HG03025 (cell line): ENCODE measurements at regions not wholly inside any gene's neighbourhood (a gene's known extent, or its start where the extent isn't known, plus 50 kb on each side); places are given as distances from the start of the nearest gene placed in this dataset.
"Not testable (repeated sequence)": the region's sequence is repeated elsewhere in the genome, so short reads cannot be mapped to it uniquely, and the experiment has no call there.

Source experiments
- ATAC-seq: cut with Tn5 transposase; IDR thresholded peaks from one replicate; pipeline ENCODE4 v1.9.1; 2021; ENCODE audit warnings: mild to moderate bottlenecking, moderate library complexity; ENCODE audit not compliant: unreplicated experiment, low FRiP score

DNA sequence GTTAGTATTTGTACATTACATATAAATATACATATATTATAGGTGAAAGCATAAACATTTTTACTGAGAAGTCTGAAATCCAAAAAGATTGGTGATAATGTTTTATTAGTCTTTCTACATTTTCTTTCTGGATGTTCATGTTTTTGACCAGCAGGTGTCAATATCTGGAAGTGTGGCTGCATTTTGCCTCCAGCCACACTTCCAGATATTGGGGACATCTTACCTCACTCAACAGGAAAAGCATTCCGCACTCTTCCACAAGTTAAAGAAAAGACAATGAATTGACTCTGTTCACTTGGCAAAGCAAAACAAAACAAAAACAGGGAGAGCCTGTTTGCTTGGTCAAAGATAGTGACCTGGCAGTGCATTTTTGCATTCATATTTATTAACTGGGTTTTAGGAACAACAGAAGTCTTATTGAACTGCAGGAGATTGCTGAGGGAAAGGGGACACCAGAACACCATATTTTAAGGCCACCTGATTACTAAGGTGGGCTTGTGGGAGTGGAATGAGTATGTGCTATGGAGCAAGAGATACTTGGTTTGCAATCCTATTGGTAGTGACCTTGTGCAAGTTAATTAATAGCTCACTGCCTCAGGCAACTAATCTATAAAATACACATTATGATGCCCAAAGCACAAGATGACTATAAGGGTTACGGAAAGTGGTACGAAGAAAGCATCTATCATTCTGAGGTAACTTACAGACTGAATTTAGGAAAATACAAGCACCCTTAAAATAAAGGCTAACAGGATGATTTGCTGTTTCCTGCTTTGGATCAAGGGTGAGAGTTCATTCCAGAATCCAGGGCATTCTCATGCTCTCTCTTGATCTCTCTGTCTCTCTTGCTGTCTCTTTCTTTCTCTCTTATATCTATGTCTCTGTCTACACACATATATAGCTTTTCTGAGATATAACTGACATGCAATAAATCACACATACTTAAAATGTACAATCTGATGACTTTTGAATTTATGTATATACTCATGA lies 389.9 kb upstream of the EMCN start:
- no peak for ATAC-seq

DNA sequence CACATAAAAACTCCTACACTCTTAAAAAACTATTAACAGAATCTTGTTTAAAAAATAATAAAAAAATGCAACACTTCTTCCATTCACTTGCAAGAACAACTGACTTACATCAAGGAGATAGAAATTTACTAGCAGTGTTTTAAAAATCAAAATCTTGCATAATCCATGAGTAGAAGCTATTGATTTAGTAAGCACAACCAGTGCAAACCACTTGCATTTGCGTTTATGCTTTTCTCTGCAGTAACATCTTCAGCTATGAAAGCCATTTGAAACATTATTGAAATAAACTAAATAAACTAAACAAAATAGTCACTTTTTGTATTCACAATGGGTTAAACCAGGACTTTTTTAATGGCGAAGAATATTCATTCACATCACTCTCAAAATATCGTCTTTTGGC lies 389.2 kb upstream of the EMCN start:
- no peak for ATAC-seq

DNA sequence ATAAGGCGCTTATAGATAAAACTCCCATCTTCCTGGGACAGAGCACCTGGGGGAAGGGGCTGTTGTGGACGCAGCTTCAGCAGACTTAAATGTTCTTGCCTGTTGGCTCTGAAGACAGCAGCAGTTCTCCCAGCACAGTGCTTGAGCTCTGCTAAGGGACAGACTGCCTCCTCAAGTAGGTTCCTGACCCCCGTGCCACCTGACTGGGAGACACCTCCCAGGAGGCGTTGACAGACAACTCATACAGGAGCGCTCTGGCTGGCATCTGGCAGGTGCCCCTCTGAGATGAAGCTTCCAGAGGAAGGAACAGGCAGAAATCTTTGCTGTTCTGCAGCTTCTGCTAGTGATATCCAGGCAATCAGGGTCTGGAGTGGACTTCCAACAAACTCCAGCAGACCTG lies 383.1 kb upstream of the EMCN start:
- not testable (repeated sequence) for ATAC-seq

DNA sequence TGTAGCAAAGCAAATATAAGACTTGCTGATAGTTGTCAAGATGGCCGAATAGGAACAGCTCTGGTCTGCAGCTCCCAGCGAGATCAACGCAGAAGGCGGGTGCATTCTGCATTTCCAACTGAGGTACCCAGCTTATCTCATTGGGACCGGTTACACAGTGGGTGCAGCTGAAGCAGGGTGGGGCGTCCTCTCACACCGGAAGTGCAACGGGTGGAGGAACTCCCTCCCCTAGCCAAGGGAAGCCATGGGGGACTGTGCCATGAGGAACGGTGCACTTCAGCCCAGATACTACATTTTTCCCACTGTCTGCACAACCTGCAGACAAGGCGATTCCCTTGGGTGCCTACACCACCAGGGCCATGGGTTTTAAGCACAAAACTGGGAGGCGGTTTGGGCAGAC lies 382.3 kb upstream of the EMCN start:
- ATAC-seq = no peak

DNA sequence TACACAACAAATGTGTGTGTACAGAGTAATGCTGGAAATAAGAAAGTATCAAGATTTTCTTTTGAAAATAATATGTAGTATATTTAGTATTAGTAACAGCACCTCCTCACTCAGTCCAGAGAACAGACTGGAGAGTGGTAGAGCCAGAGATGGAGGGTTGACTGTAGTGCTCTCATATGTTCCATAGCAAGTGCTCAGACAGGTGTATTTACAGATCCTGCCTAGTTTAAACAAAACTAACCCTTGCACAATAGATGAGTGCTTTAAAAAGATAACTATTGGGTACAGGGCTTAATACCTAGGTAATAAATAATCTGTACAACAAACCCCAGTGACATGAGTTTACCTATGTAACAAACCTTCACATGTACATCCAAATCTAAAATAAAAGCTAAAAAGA lies 381.0 kb upstream of the EMCN start:
- ATAC-seq = no peak

DNA sequence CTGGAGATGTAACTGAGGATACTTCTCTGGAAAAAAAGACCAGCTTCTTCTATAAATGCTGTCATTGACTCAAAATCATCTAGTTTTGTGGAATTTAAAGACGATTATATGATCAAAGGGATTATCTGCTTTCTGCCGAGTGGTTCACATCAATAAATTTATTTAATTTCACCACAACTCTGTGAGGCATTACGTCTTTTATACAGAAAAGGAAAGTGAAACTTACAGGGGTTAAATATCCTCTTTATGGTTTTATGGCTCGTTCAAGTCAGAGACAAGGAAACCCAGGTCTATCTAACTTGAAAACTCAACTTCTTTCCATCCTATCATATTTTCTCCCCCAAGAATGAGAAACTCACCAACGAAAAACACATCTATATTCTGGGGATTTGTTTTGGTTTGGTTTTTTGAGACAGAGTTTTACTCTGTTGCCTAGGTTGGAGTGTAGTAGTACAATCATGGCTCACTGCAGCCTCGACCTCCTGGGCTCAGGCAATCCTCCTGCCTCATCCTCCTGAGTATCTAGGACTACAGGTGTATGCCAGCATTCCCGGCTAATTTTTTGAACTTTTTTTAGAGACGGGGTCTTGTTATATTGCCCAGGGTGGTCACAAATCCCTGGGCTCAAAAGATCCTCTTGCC lies 377.9 kb upstream of the EMCN start:
- peak; percentile 74 for ATAC-seq

DNA sequence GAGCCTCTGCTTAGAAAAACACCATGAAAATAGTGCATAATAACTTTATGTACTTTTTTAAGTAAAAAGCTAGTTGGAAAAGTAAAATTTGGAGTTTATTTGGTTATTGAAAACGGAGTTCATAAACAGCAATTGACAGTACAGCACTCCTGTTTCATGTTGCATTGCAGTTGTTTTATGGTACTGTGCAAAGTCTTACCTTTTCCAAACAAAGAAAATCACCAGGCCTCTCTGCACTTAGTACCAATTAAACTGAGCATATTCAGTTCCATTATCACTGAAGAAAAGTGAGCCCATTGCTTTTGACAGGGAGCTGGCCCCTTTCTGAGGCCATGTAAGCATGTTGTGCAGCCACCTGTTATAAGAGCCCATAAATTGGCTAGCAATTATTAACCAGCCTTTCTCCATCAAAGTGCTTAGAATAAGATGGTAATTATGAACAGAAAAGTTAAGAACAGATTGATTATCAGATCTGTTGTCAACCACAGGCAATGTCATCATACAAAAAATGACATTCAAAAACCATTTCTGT lies 376.6 kb upstream of the EMCN start:
- ATAC-seq = no peak

DNA sequence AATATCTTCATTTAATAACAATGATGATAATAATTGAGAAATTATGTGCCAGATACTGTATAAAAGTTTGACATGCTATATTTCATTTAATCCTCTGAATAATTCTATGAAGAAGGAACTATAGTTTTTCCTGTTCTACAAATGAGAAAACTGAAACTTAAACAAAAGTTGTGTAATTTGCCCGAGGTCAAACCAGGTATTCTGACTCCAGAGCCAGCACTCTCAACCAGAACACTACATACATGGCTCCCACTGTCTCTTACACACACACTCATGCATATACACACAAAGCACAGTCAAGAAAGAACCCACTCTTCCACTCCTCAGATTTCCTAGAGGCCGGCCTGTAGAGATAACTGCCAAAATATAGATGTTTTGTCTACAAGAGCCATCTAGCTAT lies 374.0 kb upstream of the EMCN start:
- no peak for ATAC-seq

DNA sequence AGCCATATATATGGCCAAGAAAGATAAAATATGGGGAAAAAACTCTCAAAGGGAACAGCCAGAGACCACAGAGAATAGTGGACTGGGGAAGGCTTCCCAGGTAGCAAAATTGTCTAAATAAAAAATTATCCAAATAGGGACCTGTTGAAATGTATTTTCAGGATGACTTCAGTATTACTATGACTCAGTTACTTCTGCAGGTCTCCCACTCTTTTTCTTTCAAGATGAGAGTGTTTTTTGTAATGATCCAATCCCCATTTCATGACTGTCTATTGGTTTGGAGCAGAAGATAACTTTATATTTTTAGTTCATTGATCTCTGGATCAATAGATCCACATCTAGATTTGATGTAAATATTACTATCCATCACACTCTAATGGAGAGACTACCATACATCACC lies 372.1 kb upstream of the EMCN start:
- no peak for ATAC-seq

DNA sequence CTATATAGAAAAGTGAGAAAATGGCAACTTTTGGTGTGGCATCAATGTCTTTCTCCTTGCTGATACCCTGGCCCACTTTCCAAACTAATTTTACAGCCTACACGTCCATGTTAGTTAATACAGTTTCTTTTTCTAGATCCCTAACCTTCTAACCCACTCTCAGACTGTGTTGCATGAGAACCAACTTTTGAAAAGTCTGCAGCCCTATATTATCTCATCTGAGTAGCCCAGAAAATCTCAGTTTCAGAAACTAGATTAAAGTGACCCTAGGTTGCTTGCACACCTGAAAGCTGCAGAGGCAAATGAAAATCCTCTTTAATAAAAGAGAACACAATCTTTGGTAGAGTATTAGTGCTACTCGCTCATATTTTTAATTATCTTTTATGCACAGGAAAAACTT lies 371.6 kb upstream of the EMCN start:
- ATAC-seq = peak; percentile 96

DNA sequence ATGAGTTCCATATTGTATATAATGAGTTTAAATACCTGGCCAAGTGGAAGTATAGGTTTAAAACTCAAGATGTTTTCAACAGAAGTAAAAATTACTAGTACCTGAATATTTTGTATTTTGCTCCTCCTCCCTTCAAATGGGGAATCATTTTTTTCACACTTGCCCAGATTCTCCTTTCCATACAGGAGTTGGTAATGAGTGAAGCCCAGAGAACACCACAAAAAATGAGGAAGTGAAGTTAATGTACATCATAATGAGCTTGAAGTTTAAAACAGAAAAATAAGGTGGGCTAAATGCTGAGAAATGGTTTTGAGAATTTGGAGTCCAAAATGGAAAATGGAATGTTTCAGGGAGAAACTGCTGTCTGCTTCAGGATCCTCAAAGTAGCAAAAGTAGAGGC lies 364.8 kb upstream of the EMCN start:
- ATAC-seq = no peak

DNA sequence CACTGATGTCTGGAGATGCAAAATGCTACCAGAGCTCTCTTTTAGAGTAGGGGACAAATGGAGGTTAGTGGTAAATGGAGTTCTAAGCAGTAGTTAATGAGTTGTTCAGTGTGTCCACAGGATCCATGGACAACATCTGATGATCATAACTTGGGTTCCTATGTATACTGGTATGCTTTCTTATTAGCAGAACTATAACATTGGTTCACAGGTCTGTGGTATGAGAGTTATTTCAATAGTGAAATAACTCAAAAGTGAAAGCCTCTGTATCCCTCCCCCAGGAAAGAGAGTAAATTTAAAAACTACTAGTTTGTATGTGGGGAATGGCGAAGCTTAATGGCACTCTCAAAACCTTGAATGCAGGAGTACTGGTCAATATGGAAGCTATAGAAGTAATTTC lies 363.5 kb upstream of the EMCN start:
- ATAC-seq = no peak

DNA sequence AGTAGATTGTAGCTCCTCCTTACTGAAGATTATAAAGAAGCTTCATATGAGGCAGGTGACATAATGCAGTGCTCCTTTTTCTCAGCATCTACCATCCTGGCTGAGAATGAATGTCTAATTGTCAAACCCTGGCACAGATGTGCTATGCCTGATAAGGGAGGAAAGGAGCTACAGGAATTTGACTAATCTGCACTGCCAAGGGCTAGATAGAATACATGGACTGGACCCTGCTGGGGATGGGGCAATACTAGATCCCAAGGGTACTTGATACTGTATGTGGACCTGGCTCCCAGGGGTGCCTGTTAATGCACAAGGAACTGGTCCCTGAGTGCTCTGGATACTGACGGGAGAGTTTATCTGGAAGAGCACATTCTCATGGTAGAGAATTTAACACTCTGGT lies 362.2 kb upstream of the EMCN start:
- ATAC-seq = no peak

DNA sequence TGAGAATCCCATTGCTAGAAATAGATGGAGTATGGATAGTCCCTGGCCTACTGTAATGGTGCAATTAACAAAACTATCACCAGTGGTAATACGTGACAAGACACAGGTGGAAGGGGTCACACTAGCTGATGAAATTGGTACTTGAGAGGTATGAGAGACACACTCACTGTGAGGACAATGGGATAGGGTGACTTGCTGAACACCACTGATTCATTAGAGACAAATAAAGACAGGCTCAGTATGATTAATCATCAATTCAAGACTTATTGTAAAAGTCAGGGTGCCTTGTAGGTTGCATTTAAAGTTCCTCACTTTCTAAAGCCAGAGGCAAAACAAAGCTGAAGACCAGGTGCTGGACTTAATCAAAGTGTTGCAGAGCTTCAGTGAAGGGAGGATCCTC lies 361.6 kb upstream of the EMCN start:
- no peak for ATAC-seq

DNA sequence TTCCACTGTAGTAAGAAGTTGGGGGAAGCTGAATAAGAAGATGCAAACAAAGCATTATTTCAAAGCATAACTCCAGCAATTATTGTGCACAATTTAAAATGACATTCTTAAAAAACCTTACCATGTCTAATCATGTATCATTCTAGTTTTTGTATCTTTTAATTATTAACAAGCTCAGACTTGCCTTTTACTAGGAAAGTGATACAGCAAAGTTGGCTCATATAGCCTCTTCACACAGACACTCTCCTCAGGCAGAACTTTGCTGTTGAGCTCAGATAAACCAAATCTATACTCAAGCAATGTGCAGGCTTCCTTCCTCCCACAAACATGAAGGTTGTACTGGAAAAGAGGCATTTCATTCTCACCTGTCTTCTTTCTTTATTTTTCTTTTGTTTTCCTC lies 358.7 kb upstream of the EMCN start:
- ATAC-seq = no peak

DNA sequence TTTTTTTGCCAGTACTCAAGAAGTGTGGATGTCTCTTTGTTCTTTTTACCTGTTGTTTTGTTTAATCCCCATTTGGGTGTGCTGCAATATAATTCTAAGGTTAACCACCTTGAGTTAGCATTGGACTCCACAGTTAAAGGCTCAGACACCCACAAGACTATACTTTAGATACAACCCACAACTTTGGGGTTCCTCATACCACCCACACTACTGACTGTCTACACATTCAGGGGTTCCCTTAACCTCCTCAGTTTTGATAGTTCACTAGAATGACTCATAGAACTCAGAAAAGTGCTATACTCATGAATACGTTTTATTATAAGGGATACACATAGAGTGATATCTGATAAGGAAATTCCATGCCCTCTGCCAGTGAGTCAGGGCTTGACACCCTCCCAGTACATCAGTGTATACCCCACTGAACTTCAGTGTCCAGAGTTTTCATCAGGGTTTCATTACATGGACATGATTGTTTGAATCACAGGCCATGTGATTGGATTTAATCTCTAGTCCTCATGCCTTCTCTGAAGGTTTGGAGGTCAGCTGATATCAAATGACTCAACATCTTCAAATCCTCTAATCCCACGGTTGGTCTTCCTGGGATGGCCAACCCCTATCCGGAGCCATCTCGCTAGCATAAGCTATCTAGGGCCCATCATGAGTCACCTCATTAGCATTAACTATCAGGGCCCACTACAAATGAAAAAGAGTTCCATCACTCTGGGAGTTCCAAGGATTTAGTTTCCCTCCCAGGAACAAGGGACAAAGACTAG lies 357.7 kb upstream of the EMCN start:
- no peak for ATAC-seq

DNA sequence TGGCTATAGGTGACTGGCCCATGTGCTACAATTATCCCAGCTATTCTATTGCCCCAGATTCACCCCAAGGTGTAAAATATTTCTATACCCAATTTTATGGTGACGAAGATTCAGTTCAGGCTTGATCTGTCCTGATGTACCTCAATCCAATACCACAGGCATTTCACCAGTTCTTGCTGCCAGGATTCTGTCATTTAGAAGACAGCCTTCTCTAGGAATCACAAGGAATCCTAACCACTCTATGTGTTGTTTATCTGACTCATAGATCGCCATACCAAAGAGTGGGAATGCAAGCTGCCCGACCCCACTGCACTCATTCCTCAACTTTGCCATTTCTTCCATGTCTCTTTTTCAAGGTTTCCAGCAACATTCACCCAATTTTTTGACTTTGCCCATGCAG lies 355.0 kb upstream of the EMCN start:
- ATAC-seq = no peak

DNA sequence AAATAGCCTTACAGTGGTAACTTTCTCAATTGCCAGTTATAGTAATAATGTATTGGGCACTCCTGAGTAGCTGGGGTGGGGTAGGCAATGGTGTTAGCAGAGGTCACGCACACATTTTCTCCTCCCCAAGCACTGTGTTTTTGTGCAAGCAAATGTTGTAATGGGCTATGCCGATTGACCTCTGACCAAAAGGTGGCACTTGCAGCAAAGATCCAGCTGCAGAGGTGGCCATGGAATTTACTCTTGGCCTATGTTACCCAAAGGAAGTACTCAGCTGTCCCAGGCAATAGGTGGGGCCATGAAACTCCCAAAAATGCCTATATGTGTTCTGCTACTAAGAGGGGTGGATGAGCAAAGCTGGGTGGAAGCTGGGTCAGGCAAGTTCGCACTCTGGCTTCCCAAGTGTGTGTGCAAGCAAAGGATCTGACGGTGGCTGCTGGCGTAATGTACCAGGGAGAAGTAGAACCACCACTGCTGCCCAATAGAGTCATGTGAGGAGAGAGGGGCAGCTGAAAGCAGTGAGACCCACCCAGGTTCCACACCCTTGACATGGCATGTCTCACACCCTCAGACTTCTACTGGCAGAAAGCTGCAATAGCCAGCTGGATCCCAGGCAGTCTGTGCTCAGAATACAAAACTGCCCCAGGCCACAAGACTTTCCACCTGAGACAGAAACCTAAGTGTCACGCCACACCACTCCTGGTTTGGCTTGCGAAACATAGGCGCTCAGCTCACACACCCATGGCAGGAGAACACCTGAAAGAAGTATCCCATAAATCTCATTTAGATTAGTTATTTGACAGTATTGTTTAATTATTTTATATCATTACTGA lies 353.3 kb upstream of the EMCN start:
- ATAC-seq = no peak

DNA sequence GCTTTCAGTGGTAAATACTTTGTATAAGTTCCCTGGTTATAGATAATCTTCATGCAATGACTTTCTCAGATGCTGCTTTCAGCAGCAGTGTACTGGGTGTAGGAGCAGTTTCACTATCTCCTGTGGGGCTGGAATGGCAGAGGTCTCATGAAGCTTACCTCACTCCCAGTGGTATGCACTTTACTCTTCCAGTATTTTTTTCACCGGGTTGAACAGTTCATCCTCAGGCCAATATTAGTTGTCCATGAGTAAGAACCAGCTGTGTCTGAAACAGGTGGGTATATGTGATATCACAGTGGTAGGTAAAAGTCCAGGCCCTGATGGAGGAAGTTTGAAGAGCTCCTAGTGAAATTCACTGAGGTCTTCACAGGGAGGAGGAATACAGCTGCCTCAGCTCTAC lies 351.5 kb upstream of the EMCN start:
- no peak for ATAC-seq

DNA sequence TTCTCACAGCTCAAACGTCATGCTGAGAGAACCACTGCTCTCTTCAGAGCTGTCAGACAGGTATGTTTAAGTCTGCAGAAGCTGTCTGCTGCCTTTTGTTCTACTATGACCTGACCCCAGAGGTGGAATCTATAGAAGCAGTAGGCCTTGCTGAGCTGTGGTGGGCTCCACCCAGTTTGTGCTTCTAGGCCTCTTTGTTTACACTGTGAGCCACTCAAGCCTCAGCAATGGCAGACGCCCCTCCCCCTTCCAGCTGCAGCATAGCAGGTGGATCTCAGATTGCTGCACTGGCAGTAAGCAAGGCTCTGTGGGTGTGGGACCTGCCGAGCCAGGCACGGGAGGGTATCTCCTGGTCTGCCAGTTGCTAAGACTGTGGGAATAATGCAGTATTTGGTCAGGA lies 350.5 kb upstream of the EMCN start:
- not testable (repeated sequence) for ATAC-seq
